HG03175 (cell line): ENCODE measurements at regions not wholly inside any gene's neighbourhood (a gene's known extent, or its start where the extent isn't known, plus 50 kb on each side); places are given as distances from the start of the nearest gene placed in this dataset.
"Not testable (repeated sequence)": the region's sequence is repeated elsewhere in the genome, so short reads cannot be mapped to it uniquely, and the experiment has no call there.

ENCODE experiments used
- ATAC-seq: cut with Tn5 transposase; IDR thresholded peaks from one replicate; pipeline ENCODE4 v1.9.1; 2021; ENCODE audit warnings: mild to moderate bottlenecking, moderate library complexity; ENCODE audit not compliant: unreplicated experiment

- ATAC-seq, result no peak
These were observed 245.0 kb upstream of the MGAT5 start for GRCh38 chr2:134008837-134009236.

- no peak for ATAC-seq
These were observed 244.4 kb upstream of the MGAT5 start for GRCh38 chr2:134009440-134009839.

GRCh38 chr2:134009906-134010305 is 244.0 kb upstream of the MGAT5 start:
- ATAC-seq, result not testable (repeated sequence)

GRCh38 chr2:134011936-134012586 is 241.8 kb upstream of the MGAT5 start:
- ATAC-seq, result no peak

GRCh38 chr2:134014196-134014960 is 239.5 kb upstream of the MGAT5 start:
- no peak for ATAC-seq

GRCh38 chr2:134019871-134020270 is 234.0 kb upstream of the MGAT5 start:
- ATAC-seq, result no peak

- no peak for ATAC-seq
These were observed 233.3 kb upstream of the MGAT5 start for GRCh38 chr2:134020608-134021007.

- peak; percentile 95 for ATAC-seq
These were observed 231.9 kb upstream of the MGAT5 start for GRCh38 chr2:134021830-134022524.

- ATAC-seq, result no peak
These were observed 230.0 kb upstream of the MGAT5 start for GRCh38 chr2:134023854-134024253.

GRCh38 chr2:134027980-134028379 is 225.9 kb upstream of the MGAT5 start:
- no peak for ATAC-seq

GRCh38 chr2:134029418-134029817 is 224.5 kb upstream of the MGAT5 start:
- ATAC-seq, result no peak

GRCh38 chr2:134031539-134031938 is 222.3 kb upstream of the MGAT5 start:
- no peak for ATAC-seq

GRCh38 chr2:134035605-134036370 is 218.1 kb upstream of the MGAT5 start:
- ATAC-seq, result no peak

- ATAC-seq, result no peak
These were observed 213.8 kb upstream of the MGAT5 start for GRCh38 chr2:134039912-134040581.

- not testable (repeated sequence) for ATAC-seq
These were observed 213.2 kb upstream of the MGAT5 start for GRCh38 chr2:134040626-134041172.

GRCh38 chr2:134041877-134042276 is 212.0 kb upstream of the MGAT5 start:
- ATAC-seq, result no peak

- not testable (repeated sequence) for ATAC-seq
These were observed 210.8 kb upstream of the MGAT5 start for GRCh38 chr2:134043028-134043427.

- ATAC-seq, result no peak
These were observed 201.7 kb upstream of the MGAT5 start for GRCh38 chr2:134052173-134052572.

GRCh38 chr2:134056173-134056572 is 197.7 kb upstream of the MGAT5 start:
- no peak for ATAC-seq

GRCh38 chr2:134061066-134061465 is 192.8 kb upstream of the MGAT5 start:
- ATAC-seq, result not testable (repeated sequence)
